HG03571 (cell line): ENCODE measurements at regions not wholly inside any gene's neighbourhood (a gene's known extent, or its start where the extent isn't known, plus 50 kb on each side); places are given as distances from the start of the nearest gene placed in this dataset.
"Not testable (repeated sequence)": the region's sequence is repeated elsewhere in the genome, so short reads cannot be mapped to it uniquely, and the experiment has no call there.

Experiments
- ATAC-seq: cut with Tn5 transposase; IDR thresholded peaks from one replicate; pipeline ENCODE4 v1.9.1; 2021; ENCODE audit not compliant: unreplicated experiment

- ATAC-seq = no peak
These were observed 173.6 kb downstream of the IRF8 start for GRCh38 chr16:86072328-86073102.

GRCh38 chr16:86073103-86073625 is 174.2 kb downstream of the IRF8 start:
- no peak for ATAC-seq

- no peak for ATAC-seq
These were observed 175.0 kb downstream of the IRF8 start for GRCh38 chr16:86073763-86074493.

- no peak for ATAC-seq
These were observed 175.9 kb downstream of the IRF8 start for GRCh38 chr16:86074651-86075487.

- ATAC-seq = no peak
These were observed 176.5 kb downstream of the IRF8 start for GRCh38 chr16:86075488-86075785.

GRCh38 chr16:86075839-86076440 is 177.0 kb downstream of the IRF8 start:
- ATAC-seq = no peak

- no peak for ATAC-seq
These were observed 177.6 kb downstream of the IRF8 start for GRCh38 chr16:86076606-86077005.

- no peak for ATAC-seq
These were observed 178.4 kb downstream of the IRF8 start for GRCh38 chr16:86077243-86077940.

- ATAC-seq = no peak
These were observed 179.2 kb downstream of the IRF8 start for GRCh38 chr16:86078121-86078600.

- not testable (repeated sequence) for ATAC-seq
These were observed 179.7 kb downstream of the IRF8 start for GRCh38 chr16:86078711-86079110.

- ATAC-seq = no peak
These were observed 180.4 kb downstream of the IRF8 start for GRCh38 chr16:86079255-86079885.

GRCh38 chr16:86080131-86080875 is 181.3 kb downstream of the IRF8 start:
- no peak for ATAC-seq

GRCh38 chr16:86080982-86081381 is 182.0 kb downstream of the IRF8 start:
- ATAC-seq = no peak

- no peak for ATAC-seq
These were observed 183.6 kb downstream of the IRF8 start for GRCh38 chr16:86082418-86083030.

GRCh38 chr16:86083382-86084002 is 184.5 kb downstream of the IRF8 start:
- no peak for ATAC-seq

GRCh38 chr16:86085161-86085611 is 186.2 kb downstream of the IRF8 start:
- ATAC-seq = no peak

GRCh38 chr16:86085795-86086194 is 186.8 kb downstream of the IRF8 start:
- no peak for ATAC-seq

- no peak for ATAC-seq
These were observed 187.5 kb downstream of the IRF8 start for GRCh38 chr16:86086471-86086870.
